HepG2 (cell line): ENCODE measurements at regions not wholly inside any gene's neighbourhood (a gene's known extent, or its start where the extent isn't known, plus 50 kb on each side); places are given as distances from the start of the nearest gene placed in this dataset.

Experiments
- ATAC-seq: fragments of 200-7000 bp; cut with Tn5 transposase; 3 replicates; pipeline ENCODE4 v1.9.1; 2020; ENCODE audit warnings: mild to moderate bottlenecking, moderate library complexity
- BruUV-seq: library from RNA; stranded (reverse); fragments of 400-500 nt; replicated peaks from 2 replicates; lab custom pipeline; 2021; lab: Mats Ljungman, UMichigan
- CTCF ChIA-PET: fragments of 300-600 bp; formaldehyde crosslinking; extraction: SDS; loops from one replicate; lab custom pipeline; 2021; ENCODE audit warnings: low total read pairs, inconsistent platforms, low intra/inter-chr PET ratio; lab: Yijun Ruan, JAX
- POLR2A ChIA-PET: fragments of 350-600 bp; sonication (Branson Sonifier 250); formaldehyde crosslinking; loops from one replicate; lab custom pipeline; 2020; ENCODE audit warnings: antibody characterized with exemption, inconsistent platforms; lab: Yijun Ruan, JAX
- DNase-seq: peaks from one replicate; pipeline ENCODE4 v3.0.0-alpha.2; 2015; ENCODE audit warnings: low spot score
- FAIRE-seq: peaks from 3 replicates; lab custom pipeline; 2011; peaks lifted over from hg19 to GRCh38; lab: Jason Lieb, UNC
- H2AFZ ChIP-seq: one replicate; pipeline ENCODE4 v1.6.1; 2011; ENCODE audit warnings: low read length, inconsistent platforms
- H3K27ac ChIP-seq: fragments of 300-600 bp; 3 replicates; pipeline ENCODE4 v1.8.0; 2011; ENCODE audit warnings: mixed run types, mild to moderate bottlenecking, mixed read lengths, low read length, inconsistent platforms; ENCODE audit not compliant: insufficient read depth; ENCODE audit errors: extremely low read length
- H3K27me3 ChIP-seq, 2 experiments: fragments of 200-600 bp in 1 of 2; 2 replicates in 1 of 2; 3 replicates in 1 of 2; pipeline versions ENCODE4 v1.6.0 to v1.8.0; 2011; ENCODE audit warnings: low read length in 2 of 2, mild to moderate bottlenecking in 2 of 2, moderate library complexity in 2 of 2, inconsistent platforms in 1 of 2; ENCODE audit not compliant: insufficient read depth in 2 of 2, control insufficient read depth in 1 of 2
- H3K36me3 ChIP-seq, 2 experiments: fragments of 200-600 bp in 1 of 2; replicated peaks in 1 of 2; 2 replicates in 1 of 2; 3 replicates in 1 of 2; pipeline versions ENCODE4 v1.5.1 to v1.8.0; 2011; ENCODE audit warnings: low read length in 2 of 2, inconsistent platforms in 1 of 2; ENCODE audit not compliant: insufficient read depth in 2 of 2, control insufficient read depth in 1 of 2
- H3K4me1 ChIP-seq: 2 replicates; pipeline ENCODE4 v1.5.1; 2012; ENCODE audit warnings: low read length, inconsistent platforms; ENCODE audit not compliant: insufficient read depth
- H3K4me2 ChIP-seq: 2 replicates; pipeline ENCODE4 v1.6.0; 2011; ENCODE audit warnings: low read depth, low read length, inconsistent platforms
- H3K4me3 ChIP-seq, 3 experiments: fragments of 200-600 bp in 1 of 3; sonication (generic), shearing (Covaris generic) in 1 of 3; replicated peaks in 1 of 3; 2 replicates each; pipeline ENCODE4 v1.5.1; 2011 to 2016; ENCODE audit warnings: low read length in 3 of 3, inconsistent platforms in 2 of 3, low read depth in 2 of 3, mild to moderate bottlenecking in 2 of 3, control low read depth in 1 of 3, mixed read lengths in 1 of 3; ENCODE audit not compliant: insufficient read depth in 1 of 3
- H3K79me2 ChIP-seq: one replicate; pipeline ENCODE4 v1.6.1; 2011; ENCODE audit warnings: low read length, inconsistent platforms; ENCODE audit not compliant: insufficient read depth
- H3K9ac ChIP-seq: 2 replicates; pipeline ENCODE4 v1.6.0; 2011; ENCODE audit warnings: mild to moderate bottlenecking, low read depth, low read length, inconsistent platforms; ENCODE audit not compliant: insufficient read depth
- H3K9me3 ChIP-seq: 2 replicates; pipeline ENCODE4 v1.5.1; 2012; ENCODE audit warnings: mild to moderate bottlenecking, low read length
- H4K20me1 ChIP-seq: 2 replicates; pipeline ENCODE4 v1.6.0; 2011; ENCODE audit warnings: inconsistent platforms, mild to moderate bottlenecking, low read length, moderate library complexity; ENCODE audit not compliant: insufficient read depth
- ATM ChIP-seq: fragments of 450-650 bp; IDR thresholded peaks from 2 replicates; pipeline ENCODE4 v1.7.1; 2017; ENCODE audit warnings: mild to moderate bottlenecking, borderline replicate concordance
- BORCS8-MEF2B ChIP-seq: sonication (generic); formaldehyde crosslinking; IDR thresholded peaks from 2 replicates; pipeline ENCODE4 v1.8.0; 2022; ENCODE audit warnings: mild to moderate bottlenecking, missing genetic modification reagents
- CCAR2 ChIP-seq: fragments of 200-400 bp; formaldehyde crosslinking; optimal IDR thresholded peaks from 2 replicates; pipeline ENCODE3; 2018; ENCODE audit warnings: low read depth, mild to moderate bottlenecking, low read length, moderate library complexity
- HES4 ChIP-seq: sonication (generic); formaldehyde crosslinking; IDR thresholded peaks from 2 replicates; pipeline ENCODE4 v1.9.0; 2021; ENCODE audit warnings: mild to moderate bottlenecking, missing genetic modification reagents, borderline replicate concordance
- MXD3 ChIP-seq: IDR thresholded peaks from 2 replicates; pipeline ENCODE4 v1.6.1; 2016; ENCODE audit warnings: mild to moderate bottlenecking, missing biosample characterization, missing genetic modification reagents
- SIX4 ChIP-seq: sonication (generic); formaldehyde crosslinking; IDR thresholded peaks from 2 replicates; pipeline ENCODE4 v1.4.0; 2020; ENCODE audit warnings: missing genetic modification reagents
- ZNF33B ChIP-seq: sonication (generic); formaldehyde crosslinking; IDR thresholded peaks from 2 replicates; pipeline ENCODE4 v1.5.1; 2020; ENCODE audit warnings: mild to moderate bottlenecking, missing genetic modification reagents
- ZNF484 ChIP-seq: sonication (generic); formaldehyde crosslinking; IDR thresholded peaks from 2 replicates; pipeline ENCODE4 v1.5.1; 2020; ENCODE audit warnings: mild to moderate bottlenecking, low read depth, missing genetic modification reagents, borderline replicate concordance
- ZSCAN20 ChIP-seq: sonication (generic); formaldehyde crosslinking; IDR thresholded peaks from 2 replicates; pipeline ENCODE4 v1.4.0; 2020; ENCODE audit warnings: missing genetic modification reagents, mild to moderate bottlenecking, borderline replicate concordance
- WGBS: methylation state at CpG from one replicate; pipeline ENCODE4 v1.1.6; 2017; ENCODE audit warnings: low lambda C conversion rate; 5-methylcytosine and 5-hydroxymethylcytosine counted together
- in situ Hi-C: cut with HindIII; loops from 2 replicates; pipeline ENCODE4 v1.10.0; 2017; ENCODE audit warnings: low pct_unique_long_range_greater_than_20kb; ENCODE audit not compliant: extremely low pct_ligation_motif_present
- intact Hi-C: fragments of 100-400 bp; cut with micrococcal nuclease; formaldehyde crosslinking; loops from one replicate; pipeline ENCODE4 v1.10.0; 2022; ENCODE audit not compliant: unreplicated experiment
- TF ChIP-seq, protein P1 (sequence below): sonication (generic); formaldehyde crosslinking; IDR thresholded peaks from 2 replicates; pipeline ENCODE4 v1.4.0; 2020; ENCODE audit warnings: missing genetic modification reagents
- TF ChIP-seq, protein P2 (sequence below): sonication (generic); formaldehyde crosslinking; IDR thresholded peaks from 2 replicates; pipeline ENCODE4 v1.4.0; 2020; ENCODE audit warnings: missing genetic modification reagents, mild to moderate bottlenecking, borderline replicate concordance
- TF ChIP-seq, protein P3 (sequence below): fragments of 450-650 bp; IDR thresholded peaks from 2 replicates; pipeline ENCODE4 v1.6.1; 2017; ENCODE audit warnings: mild to moderate bottlenecking

DNA sequence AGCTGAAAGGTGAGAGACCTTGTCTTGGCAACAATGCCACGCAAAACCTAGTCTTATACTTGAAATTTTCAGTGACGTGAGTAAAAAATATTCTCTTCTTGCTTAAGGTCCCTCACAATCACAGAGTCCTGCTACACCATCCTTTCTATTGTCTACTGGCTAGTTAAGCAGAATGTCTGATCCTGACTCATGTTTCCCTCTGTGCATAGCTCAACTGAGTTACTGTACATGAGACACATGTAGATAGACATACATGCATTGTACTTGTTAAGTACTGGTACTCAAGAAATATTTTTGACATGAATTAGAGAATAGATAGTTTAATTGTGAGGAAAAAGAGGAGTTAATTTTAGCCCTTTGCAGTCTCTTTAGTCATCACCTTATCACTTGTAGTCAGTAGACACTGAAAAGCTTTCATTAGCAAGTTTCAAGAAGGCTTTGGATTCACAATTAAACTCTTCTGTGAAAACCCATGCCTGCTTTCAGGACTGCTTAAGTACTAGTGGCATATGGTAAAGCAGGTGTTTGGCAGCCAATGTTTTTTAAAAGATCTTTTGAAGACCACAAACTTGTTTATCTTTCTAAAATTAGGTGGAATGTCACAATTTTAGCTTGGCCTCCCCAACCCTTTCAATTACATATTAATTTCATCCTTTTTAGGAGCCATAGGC lies 158.7 kb upstream of the CCDC150 start:
- Histone ChIP-seq H3K9me3 (no peaks in the 10 kb centered on the region), H4K20me1 (no peaks in the 10 kb centered on the region), H3K4me1 (no peaks in the 10 kb centered on the region), H2AFZ (no peak overlapping the region), H3K79me2 (no peaks in the 10 kb centered on the region), H3K9ac (no peak overlapping the region), H3K4me2 (no peak overlapping the region), H3K27me3 (peaks cover 0 to 6% of the 10 kb centered on the region in 2 experiments; a peak in 2 of 5 replicates), H3K27ac (no peak overlapping the region), H3K4me3 (no peak overlapping the region), H3K36me3 (no peaks in the 10 kb centered on the region)
- FAIRE-seq (no peak), DNase-seq (no peak), ATAC-seq (no peak)
- in situ Hi-C loops = no loop called here
- ChIA-PET CTCF (no interaction called here), POLR2A (no interaction called here)
- no TSS peak for BruUV-seq
- intact Hi-C loops = no loop called here
- no peak for TF ChIP-seq SIX4
- TF ChIP-seq ZNF484 (CRISPR knock-in tag) = no peak
- no peak for TF ChIP-seq ATM
- TF ChIP-seq, protein P1, sequence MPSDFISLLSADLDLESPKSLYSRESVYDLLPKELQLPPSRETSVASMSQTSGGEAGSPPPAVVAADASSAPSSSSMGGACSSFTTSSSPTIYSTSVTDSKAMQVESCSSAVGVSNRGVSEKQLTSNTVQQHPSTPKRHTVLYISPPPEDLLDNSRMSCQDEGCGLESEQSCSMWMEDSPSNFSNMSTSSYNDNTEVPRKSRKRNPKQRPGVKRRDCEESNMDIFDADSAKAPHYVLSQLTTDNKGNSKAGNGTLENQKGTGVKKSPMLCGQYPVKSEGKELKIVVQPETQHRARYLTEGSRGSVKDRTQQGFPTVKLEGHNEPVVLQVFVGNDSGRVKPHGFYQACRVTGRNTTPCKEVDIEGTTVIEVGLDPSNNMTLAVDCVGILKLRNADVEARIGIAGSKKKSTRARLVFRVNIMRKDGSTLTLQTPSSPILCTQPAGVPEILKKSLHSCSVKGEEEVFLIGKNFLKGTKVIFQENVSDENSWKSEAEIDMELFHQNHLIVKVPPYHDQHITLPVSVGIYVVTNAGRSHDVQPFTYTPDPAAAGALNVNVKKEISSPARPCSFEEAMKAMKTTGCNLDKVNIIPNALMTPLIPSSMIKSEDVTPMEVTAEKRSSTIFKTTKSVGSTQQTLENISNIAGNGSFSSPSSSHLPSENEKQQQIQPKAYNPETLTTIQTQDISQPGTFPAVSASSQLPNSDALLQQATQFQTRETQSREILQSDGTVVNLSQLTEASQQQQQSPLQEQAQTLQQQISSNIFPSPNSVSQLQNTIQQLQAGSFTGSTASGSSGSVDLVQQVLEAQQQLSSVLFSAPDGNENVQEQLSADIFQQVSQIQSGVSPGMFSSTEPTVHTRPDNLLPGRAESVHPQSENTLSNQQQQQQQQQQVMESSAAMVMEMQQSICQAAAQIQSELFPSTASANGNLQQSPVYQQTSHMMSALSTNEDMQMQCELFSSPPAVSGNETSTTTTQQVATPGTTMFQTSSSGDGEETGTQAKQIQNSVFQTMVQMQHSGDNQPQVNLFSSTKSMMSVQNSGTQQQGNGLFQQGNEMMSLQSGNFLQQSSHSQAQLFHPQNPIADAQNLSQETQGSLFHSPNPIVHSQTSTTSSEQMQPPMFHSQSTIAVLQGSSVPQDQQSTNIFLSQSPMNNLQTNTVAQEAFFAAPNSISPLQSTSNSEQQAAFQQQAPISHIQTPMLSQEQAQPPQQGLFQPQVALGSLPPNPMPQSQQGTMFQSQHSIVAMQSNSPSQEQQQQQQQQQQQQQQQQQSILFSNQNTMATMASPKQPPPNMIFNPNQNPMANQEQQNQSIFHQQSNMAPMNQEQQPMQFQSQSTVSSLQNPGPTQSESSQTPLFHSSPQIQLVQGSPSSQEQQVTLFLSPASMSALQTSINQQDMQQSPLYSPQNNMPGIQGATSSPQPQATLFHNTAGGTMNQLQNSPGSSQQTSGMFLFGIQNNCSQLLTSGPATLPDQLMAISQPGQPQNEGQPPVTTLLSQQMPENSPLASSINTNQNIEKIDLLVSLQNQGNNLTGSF (CRISPR knock-in tag) = no peak
- TF ChIP-seq CCAR2 = no peak
- TF ChIP-seq BORCS8-MEF2B = no peak
- TF ChIP-seq, protein P2, sequence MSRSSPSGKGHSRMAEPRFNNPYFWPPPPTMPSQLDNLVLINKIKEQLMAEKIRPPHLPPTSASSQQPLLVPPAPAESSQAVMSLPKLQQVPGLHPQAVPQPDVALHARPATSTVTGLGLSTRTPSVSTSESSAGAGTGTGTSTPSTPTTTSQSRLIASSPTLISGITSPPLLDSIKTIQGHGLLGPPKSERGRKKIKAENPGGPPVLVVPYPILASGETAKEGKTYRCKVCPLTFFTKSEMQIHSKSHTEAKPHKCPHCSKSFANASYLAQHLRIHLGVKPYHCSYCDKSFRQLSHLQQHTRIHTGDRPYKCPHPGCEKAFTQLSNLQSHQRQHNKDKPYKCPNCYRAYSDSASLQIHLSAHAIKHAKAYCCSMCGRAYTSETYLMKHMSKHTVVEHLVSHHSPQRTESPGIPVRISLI = no peak
- no peak for TF ChIP-seq MXD3 (CRISPR knock-in tag)
- no peak for TF ChIP-seq ZSCAN20
- TF ChIP-seq, protein P3, sequence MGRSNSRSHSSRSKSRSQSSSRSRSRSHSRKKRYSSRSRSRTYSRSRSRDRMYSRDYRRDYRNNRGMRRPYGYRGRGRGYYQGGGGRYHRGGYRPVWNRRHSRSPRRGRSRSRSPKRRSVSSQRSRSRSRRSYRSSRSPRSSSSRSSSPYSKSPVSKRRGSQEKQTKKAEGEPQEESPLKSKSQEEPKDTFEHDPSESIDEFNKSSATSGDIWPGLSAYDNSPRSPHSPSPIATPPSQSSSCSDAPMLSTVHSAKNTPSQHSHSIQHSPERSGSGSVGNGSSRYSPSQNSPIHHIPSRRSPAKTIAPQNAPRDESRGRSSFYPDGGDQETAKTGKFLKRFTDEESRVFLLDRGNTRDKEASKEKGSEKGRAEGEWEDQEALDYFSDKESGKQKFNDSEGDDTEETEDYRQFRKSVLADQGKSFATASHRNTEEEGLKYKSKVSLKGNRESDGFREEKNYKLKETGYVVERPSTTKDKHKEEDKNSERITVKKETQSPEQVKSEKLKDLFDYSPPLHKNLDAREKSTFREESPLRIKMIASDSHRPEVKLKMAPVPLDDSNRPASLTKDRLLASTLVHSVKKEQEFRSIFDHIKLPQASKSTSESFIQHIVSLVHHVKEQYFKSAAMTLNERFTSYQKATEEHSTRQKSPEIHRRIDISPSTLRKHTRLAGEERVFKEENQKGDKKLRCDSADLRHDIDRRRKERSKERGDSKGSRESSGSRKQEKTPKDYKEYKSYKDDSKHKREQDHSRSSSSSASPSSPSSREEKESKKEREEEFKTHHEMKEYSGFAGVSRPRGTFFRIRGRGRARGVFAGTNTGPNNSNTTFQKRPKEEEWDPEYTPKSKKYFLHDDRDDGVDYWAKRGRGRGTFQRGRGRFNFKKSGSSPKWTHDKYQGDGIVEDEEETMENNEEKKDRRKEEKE = no peak
- TF ChIP-seq HES4 (CRISPR knock-in tag) = no peak
- TF ChIP-seq ZNF33B (CRISPR knock-in tag) = no peak
- 7% methylated on average over 2 of the region's 2 CpGs for WGBS
